ENCODE measurements at regions not wholly inside any gene's neighbourhood (a gene's known extent, or its start where the extent isn't known, plus 50 kb on each side); places are given as distances from the start of the nearest gene placed in this dataset.

- no peaks in the 10 kb centered on the region; the same call in 1 of the 2 replicates for H3K9me3 ChIP-seq (ENCODE audit: control insufficient read depth, insufficient read depth, low read length)
- peaks cover 3% of the 10 kb centered on the region for H3K27me3 ChIP-seq (ENCODE audit: control insufficient read depth, insufficient read depth, low read length)
- POLR2A ChIA-PET: no interaction called here
- DNase-seq (ENCODE audit: low read depth, low spot score): no peak
- no peak overlapping the region for H3K4me3 ChIP-seq (ENCODE audit: low read depth, low read length)
- TF ChIP-seq CTCF (IDR thresholded peaks at IDR 0.05; ENCODE audit: low read depth, low read length): no peak
- H3K27ac ChIP-seq (ENCODE audit: low read depth, low read length): peak overlapping the region; percentile 11
- CTCF ChIA-PET: interaction anchor here (1.6 to 4.4 kb wide), 2 partner anchors 13 to 139 kb away, joined by 5 to 21 read pairs; no protein-coding TSS in a partner anchor
Measured at GRCh38 chr2:71784734-71785511, 331.6 kb downstream of the DYSF start.

- Histone ChIP-seq H3K27me3 (ENCODE audit: control insufficient read depth, insufficient read depth, low read length) (peaks cover 3% of the 10 kb centered on the region), H3K27ac (ENCODE audit: low read depth, low read length) (no peak overlapping the region), H3K4me3 (ENCODE audit: low read depth, low read length) (no peak overlapping the region), H3K9me3 (ENCODE audit: control insufficient read depth, insufficient read depth, low read length) (no peaks in the 10 kb centered on the region; the same call in 1 of the 2 replicates)
- CTCF ChIA-PET: interaction anchor here (4.4 kb wide), 1 partner anchor 15 kb away, joined by 21 read pairs; no protein-coding TSS in a partner anchor
- POLR2A ChIA-PET: no interaction called here
- DNase-seq (ENCODE audit: low read depth, low spot score): no peak
- no peak for TF ChIP-seq CTCF (IDR thresholded peaks at IDR 0.05; ENCODE audit: low read depth, low read length)
Measured at GRCh38 chr2:71783815-71784214, 330.5 kb downstream of the DYSF start.

GRCh38 chr2:71783215-71783614 is 329.9 kb downstream of the DYSF start:
- ChIA-PET POLR2A (no interaction called here), CTCF (interaction anchor here (1.4 to 4.4 kb wide), 2 partner anchors 15 to 367 kb away, joined by 5 to 21 read pairs; no protein-coding TSS in a partner anchor)
- no peaks in the 10 kb centered on the region; the same call in 1 of the 2 replicates for H3K9me3 ChIP-seq (ENCODE audit: control insufficient read depth, insufficient read depth, low read length)
- TF ChIP-seq CTCF (IDR thresholded peaks at IDR 0.05; ENCODE audit: low read depth, low read length): no peak
- peak; percentile 33 for DNase-seq (ENCODE audit: low read depth, low spot score)
- H3K4me3 ChIP-seq (ENCODE audit: low read depth, low read length): no peak overlapping the region
- peak overlapping the region; percentile 57 for H3K27ac ChIP-seq (ENCODE audit: low read depth, low read length)
- H3K27me3 ChIP-seq (ENCODE audit: control insufficient read depth, insufficient read depth, low read length): peaks cover 7% of the 10 kb centered on the region

- ChIA-PET POLR2A (no interaction called here), CTCF (interaction anchor here (0.6 to 1.4 kb wide), 2 partner anchors 368 to 1381 kb away, joined by 5 read pairs; no protein-coding TSS in a partner anchor)
- no peak for TF ChIP-seq CTCF (IDR thresholded peaks at IDR 0.05; ENCODE audit: low read depth, low read length)
- Histone ChIP-seq H3K27me3 (ENCODE audit: control insufficient read depth, insufficient read depth, low read length) (peaks cover 7% of the 10 kb centered on the region), H3K4me3 (ENCODE audit: low read depth, low read length) (no peak overlapping the region), H3K27ac (ENCODE audit: low read depth, low read length) (no peak overlapping the region), H3K9me3 (ENCODE audit: control insufficient read depth, insufficient read depth, low read length) (no peaks in the 10 kb centered on the region; the same call in 1 of the 2 replicates)
- DNase-seq (ENCODE audit: low read depth, low spot score): no peak
Measured at GRCh38 chr2:71782323-71782722, 329.0 kb downstream of the DYSF start.

GRCh38 chr2:71781695-71782228 is 328.4 kb downstream of the DYSF start:
- no peak for TF ChIP-seq CTCF (IDR thresholded peaks at IDR 0.05; ENCODE audit: low read depth, low read length)
- peaks cover 7% of the 10 kb centered on the region for H3K27me3 ChIP-seq (ENCODE audit: control insufficient read depth, insufficient read depth, low read length)
- no peak for DNase-seq (ENCODE audit: low read depth, low spot score)
- ChIA-PET POLR2A (no interaction called here), CTCF (interaction anchor here (0.6 kb wide), 1 partner anchor 1382 kb away, joined by 5 read pairs; no protein-coding TSS in a partner anchor)
- no peaks in the 10 kb centered on the region; the same call in 1 of the 2 replicates for H3K9me3 ChIP-seq (ENCODE audit: control insufficient read depth, insufficient read depth, low read length)
- H3K27ac ChIP-seq (ENCODE audit: low read depth, low read length): no peak overlapping the region
- H3K4me3 ChIP-seq (ENCODE audit: low read depth, low read length): no peak overlapping the region
